NCI-H82 treated with DMSO at 0.1 percent for 48 hours (cell line): ENCODE measurements at regions not wholly inside any gene's neighbourhood (a gene's known extent, or its start where the extent isn't known, plus 50 kb on each side); places are given as distances from the start of the nearest gene placed in this dataset.
"Not testable (repeated sequence)": the region's sequence is repeated elsewhere in the genome, so short reads cannot be mapped to it uniquely, and the experiment has no call there.

Experiments used
- DNase-seq: peaks from one replicate; lab custom pipeline; 2025; ENCODE audit not compliant: unreplicated experiment; lab: John Stamatoyannopoulos, UW

DNA sequence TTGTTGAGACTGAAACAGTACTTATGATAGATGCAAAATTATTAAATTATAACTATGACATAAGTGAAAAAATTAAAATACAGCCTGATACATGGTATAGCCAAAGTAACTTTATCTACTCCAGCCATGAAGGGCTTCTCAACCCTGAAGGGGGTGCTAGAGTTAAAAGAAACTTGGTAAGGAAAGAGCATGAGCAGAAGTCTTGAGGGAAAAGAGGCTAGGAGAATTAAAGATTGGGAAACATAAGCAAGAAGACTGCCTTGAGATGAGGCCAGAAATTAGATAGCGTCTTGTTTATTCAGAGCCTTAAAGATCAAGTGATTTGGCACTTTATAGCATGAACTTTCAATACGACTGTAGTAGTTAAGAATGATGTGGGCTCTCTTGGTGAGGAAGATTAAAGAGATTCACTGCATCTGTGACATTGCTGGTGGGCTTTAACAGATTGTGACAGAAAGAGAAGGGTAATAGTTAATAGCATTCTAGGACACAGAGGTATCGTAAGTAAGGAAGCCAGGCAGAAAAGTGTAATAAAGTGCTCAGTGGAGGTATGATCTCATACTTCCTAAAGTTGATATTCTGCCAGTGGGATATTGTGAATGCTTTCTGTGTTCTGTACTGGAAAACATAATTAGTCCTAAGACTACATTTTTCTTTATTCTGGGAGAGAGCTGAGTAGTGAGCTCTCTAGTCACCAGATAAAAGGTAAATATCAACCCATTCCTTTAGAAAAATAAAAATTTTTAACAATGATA lies 385.4 kb upstream of the PRR20A start:
- no peak for DNase-seq

DNA sequence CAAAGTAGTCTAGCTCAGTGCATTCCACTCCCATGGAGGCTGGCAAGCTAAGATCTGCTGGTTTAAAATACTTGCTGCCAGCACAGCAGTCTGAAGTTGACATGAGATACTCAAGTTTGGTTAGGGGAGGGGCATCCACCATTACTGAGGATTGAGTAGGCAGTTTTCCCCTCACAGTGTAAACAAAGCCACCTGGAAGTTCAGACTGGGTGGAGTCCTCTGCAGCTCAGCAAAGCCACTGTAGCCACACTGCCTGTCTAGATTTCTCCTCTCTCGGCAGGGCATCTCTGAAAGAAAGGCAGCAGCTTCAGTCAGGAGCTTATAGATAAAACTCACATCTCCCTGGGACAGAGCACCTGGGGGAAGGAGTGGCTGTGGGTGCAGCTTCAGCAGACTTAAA lies 377.4 kb upstream of the PRR20A start:
- not testable (repeated sequence) for DNase-seq

- DNase-seq: no peak
Measured at GRCh38 chr13:56773148-56773547, 367.6 kb upstream of the PRR20A start.

GRCh38 chr13:56789527-56789926 lies 351.2 kb upstream of the PRR20A start:
- no peak for DNase-seq

DNA sequence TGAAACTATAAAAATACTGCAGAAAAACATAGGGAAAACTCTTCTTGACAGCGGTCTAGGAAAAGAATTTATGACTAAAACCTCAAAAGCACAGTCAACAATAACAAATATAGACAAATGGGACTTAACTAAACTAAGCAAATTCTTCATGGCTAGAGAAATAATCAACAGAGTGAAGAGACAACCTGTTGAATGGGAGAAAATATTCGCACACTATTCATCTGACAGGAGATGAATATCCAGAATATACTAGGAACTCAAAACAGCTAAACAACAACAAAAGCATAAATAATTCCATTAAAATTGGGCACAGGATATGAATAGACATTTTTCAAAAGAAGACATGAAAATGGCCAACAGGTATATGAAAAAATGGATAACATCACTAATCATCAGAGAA lies 303.6 kb upstream of the PRR20A start:
- DNase-seq: no peak

- DNase-seq: no peak
Measured at GRCh38 chr13:56850852-56851251, 289.9 kb upstream of the PRR20A start.

DNA sequence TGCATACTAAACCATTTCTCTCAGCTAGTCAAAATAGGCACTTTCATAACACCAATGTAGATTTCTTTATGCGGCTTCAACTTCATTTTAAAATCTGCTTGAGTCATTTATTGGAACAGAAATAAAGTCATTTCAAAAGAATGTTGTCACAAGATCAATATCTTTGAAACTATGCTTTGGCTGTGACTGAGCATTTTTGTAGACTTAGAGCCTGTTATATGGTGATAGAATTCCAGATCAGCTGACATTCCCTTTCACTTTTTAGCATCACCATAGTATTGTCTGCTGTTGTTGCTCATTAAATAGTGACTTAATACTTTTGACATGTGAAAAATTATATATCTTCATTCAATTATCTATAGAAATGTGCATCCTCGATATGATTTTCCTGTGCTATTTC lies 279.2 kb upstream of the PRR20A start:
- no peak for DNase-seq

- DNase-seq: no peak
Measured at GRCh38 chr13:56864451-56864850, 276.3 kb upstream of the PRR20A start.

DNA sequence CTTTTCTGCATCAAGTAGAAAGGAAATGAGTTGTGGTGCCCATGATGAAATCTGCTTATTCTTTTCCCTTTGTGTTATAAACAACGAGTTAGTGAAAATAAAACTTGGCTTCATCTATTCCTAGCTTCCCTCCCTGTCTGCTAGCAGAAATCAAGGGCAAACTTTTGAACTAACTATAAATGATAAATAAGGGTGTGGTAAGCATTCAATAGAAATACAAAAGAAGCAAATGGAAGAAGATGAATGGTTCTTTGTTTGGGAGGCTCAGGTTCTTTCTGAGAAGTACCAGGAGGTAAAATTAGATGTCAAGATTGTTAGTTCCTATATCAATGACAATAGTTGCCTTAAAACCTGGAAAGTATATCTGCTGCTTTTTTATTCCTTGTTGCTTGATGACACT lies 275.3 kb upstream of the PRR20A start:
- no peak for DNase-seq

GRCh38 chr13:56869671-56870070 lies 271.0 kb upstream of the PRR20A start:
- no peak for DNase-seq

DNA sequence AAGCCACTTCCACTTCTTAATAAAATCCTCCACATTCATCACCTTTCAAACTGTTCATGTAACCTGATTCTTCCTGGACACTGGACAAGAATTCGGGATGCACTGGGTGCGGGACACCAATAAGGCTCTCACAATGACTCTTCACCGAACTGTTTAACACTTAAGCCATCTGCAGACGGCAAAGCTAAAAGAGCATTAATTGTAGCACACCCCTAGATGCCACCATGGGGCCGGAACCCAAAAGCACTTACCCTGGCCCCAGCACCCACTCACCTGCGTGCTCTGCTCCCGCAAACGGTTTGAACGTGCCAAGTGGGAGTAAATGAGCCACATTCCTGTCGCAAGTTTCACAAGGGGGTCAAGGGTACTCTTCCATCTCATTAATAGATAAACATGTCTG lies 254.3 kb upstream of the PRR20A start:
- no peak for DNase-seq

GRCh38 chr13:56888455-56888854 lies 252.3 kb upstream of the PRR20A start:
- no peak for DNase-seq

DNA sequence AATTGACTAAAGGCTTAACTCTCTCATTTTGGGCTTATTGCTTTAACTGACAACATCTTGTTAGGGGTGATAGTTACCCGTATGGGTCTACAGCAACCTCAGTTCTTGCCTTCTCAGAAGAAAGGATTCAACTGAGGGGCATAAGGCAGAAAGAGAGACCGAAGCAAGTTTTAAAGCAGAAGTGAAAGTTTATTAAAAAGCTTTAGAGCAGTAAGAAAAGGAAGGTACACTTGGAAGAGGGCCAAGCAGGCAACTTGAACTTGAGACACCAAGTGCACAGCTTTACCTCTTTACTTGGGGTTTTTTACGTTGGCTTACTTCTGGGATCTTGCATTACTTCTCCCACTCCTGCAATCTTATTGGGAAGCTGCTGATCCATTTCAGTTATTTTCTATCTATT lies 246.9 kb upstream of the PRR20A start:
- no peak for DNase-seq

GRCh38 chr13:56900549-56901279 lies 240.0 kb upstream of the PRR20A start:
- no peak for DNase-seq

- DNase-seq: no peak
Measured at GRCh38 chr13:56902276-56902675, 238.4 kb upstream of the PRR20A start.

GRCh38 chr13:56903710-56904282 lies 236.9 kb upstream of the PRR20A start:
- DNase-seq: no peak

DNA sequence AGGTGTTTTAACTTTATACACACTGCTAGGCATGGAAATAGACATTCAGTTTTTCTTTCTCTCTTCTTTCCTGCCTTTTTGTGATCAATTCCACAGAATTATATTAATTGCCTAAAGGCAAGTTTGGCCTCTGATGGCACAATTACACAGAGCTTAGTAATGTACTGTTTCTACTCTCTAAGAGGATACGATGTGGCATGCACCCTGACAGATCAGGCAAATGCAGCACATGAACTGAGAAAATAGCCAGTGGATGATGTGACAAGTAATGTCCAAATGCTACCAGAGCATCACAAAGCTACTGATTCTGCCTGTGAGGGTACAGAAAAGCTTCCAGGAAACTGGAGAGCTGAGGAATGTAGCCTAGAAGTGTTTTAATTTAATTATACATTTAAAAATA lies 233.8 kb upstream of the PRR20A start:
- no peak for DNase-seq

DNA sequence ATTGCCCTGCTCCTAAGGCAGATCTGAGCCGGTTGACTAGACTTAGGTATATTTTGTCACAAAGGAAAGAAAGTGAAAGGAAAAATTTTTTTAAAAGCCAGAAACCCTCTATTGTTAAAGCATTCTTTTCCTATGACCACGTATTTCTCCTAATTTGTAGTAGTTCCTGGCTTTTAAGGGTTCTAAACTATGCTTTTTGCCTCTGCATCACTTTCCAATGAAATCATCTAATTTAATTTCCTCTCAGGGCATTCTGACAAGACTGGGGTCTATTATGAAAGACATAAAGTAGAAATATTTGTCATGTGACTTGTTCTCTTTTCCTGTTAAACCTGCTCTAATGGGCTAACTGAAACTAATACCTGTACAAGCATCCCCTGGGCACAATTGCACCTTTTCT lies 233.0 kb upstream of the PRR20A start:
- DNase-seq: no peak

GRCh38 chr13:56909896-56910600 lies 230.7 kb upstream of the PRR20A start:
- DNase-seq: no peak

DNA sequence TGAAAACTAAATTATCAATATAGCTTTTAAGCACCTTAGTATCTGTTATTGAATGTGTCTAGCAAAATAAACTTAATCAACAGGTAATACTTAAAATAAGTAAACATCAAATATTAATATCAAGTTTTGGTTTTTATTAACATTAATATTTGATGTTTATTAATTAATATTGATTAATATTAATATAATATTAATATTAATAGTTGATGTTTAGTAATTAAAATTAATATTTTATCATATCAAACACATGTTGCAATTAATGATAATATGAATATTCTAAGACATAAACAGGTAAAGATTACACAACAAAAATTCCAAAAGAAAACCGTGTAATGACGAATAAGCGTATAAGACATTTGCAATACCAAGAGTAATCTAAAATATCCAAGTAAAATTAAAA lies 222.8 kb upstream of the PRR20A start:
- DNase-seq: no peak

- no peak for DNase-seq
Measured at GRCh38 chr13:56923626-56924140, 217.0 kb upstream of the PRR20A start.
